GM21786 (cell line): ENCODE measurements at regions not wholly inside any gene's neighbourhood (a gene's known extent, or its start where the extent isn't known, plus 50 kb on each side); places are given as distances from the start of the nearest gene placed in this dataset.

Experiments
- ATAC-seq: cut with Tn5 transposase; IDR thresholded peaks from one replicate; pipeline ENCODE4 v1.9.1; 2021; ENCODE audit not compliant: unreplicated experiment

- ATAC-seq: no peak
Measured at GRCh38 chr20:60359010-60359409, 400.8 kb downstream of the CDH26 start.

- no peak for ATAC-seq
Measured at GRCh38 chr20:60361761-60362395, 403.7 kb downstream of the CDH26 start.

GRCh38 chr20:60362531-60362930, 404.3 kb downstream of the CDH26 start:
- no peak for ATAC-seq

- no peak for ATAC-seq
Measured at GRCh38 chr20:60363698-60364097, 405.5 kb downstream of the CDH26 start.

- no peak for ATAC-seq
Measured at GRCh38 chr20:60365064-60365666, 406.9 kb downstream of the CDH26 start.

GRCh38 chr20:60365882-60366281, 407.7 kb downstream of the CDH26 start:
- ATAC-seq: no peak

- no peak for ATAC-seq
Measured at GRCh38 chr20:60371384-60371783, 413.2 kb downstream of the CDH26 start.

- no peak for ATAC-seq
Measured at GRCh38 chr20:60372275-60372674, 414.1 kb downstream of the CDH26 start.

DNA sequence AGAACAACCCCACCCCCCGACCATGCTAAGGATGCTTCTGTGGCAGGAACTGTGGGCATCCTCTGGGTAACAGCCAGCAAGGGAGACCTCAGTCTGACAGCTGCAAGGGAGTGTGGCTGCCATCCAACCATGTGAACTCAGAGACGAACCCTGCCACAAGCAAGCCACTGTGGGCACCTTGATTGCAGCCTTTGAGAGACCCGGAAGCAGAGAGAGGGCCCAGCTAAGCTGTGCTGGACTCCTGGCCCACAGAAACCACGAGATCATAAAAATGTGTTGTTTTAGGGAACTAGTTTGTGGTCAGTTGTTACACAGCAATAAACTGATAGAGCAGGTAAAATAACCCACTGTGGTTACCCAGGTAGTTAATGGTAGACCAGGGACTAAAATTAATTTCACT, 414.6 kb downstream of the CDH26 start:
- no peak for ATAC-seq

GRCh38 chr20:60378620-60379019, 420.4 kb downstream of the CDH26 start:
- ATAC-seq: no peak

DNA sequence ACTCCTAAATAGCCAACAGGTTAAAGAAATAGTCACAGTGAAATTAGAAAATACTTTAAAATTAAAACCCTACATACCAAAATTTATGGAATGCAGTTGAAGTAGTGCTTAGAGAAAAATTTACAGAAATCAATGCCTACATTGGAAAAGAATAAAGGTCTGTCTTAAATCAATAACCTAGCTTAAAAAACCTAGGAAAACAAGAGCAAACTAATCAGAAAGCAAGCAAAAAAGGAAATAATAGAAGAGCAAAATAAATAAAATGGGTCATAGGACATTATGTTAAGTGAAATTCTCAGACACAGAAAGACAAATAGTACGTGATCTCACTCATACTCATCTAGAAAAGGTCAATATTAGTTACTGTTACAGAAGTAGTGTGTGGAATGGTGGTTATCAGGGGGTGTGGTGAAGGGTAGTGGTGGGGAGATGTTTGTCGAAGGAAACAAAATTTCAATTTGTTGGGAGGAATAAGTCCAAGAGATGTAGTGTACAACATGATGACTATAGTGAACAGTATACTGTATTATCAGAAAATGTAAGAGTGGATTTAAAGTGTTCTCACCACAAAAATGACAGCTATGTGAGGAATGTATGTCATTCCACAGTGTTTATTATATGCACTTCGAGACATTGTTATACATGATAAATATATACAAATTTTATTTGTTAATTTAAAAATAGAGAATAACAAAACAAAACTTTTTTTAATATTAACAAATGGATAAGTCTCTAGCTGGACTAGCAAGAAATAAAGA, 423.6 kb downstream of the CDH26 start:
- ATAC-seq: no peak

- ATAC-seq: no peak
Measured at GRCh38 chr20:60389441-60389840, 431.2 kb downstream of the CDH26 start.

- no peak for ATAC-seq
Measured at GRCh38 chr20:60389882-60390281, 431.7 kb downstream of the CDH26 start.

DNA sequence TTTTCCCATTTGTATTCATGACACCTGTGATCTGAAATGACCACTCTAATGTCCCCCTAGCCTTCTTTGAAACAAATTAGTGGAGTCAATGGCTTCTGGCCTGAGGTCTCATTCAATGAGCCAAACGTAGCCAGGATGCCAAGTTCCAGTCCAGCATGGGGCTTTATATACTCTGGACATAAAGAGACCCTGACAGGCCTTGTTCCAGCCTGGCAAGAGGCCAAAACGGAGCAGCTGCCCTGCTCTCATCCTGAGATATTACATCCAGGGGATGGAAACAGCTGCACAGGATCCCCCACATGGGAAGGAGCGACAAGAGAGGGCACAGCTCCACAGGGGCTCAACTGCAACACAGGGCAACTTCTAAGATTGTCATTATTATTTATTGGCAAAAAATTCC, 437.8 kb downstream of the CDH26 start:
- no peak for ATAC-seq

GRCh38 chr20:60400567-60400966, 442.3 kb downstream of the CDH26 start:
- no peak for ATAC-seq

DNA sequence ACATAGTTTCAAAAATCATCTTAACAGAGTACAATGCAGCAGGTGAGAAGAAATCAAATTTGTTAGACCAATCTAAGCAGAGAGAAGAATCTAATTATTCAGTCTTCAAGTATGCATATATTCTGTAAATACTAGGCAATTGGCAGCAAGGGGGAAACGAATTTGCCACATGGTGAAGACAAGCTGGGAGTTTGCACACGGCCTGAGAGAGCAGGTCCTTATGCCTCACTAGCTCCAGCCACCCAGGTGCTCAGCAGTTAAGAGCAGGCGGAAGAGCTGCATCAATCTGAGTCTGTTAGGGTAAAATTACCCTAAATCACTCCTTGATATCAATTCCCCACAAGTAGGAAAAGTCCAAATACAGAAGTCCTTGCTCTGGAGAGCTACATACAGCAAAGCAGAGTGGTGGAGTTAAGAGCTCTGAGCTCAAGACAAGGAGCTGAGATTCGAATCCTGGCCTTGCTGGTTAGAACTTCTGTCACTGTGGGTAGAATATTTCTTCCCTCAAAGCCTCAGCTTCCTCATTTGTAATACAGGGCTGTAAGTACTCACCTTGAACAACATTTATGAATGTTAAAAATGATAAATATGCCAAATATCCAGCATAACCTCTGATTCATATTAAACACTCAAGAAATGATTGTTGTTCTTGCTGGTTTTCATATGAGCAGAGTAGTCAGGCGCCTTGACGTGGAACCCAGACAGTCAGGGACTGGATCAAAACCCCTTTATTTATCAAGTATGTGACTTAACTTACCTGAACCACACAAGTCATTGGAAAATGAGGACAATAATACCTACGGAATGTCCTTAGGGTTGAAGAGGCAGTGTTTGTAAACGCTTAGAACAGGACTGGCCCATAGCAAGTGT, 444.2 kb downstream of the CDH26 start:
- no peak for ATAC-seq

GRCh38 chr20:60403105-60403741, 445.0 kb downstream of the CDH26 start:
- ATAC-seq: no peak

- no peak for ATAC-seq
Measured at GRCh38 chr20:60407011-60407771, 449.0 kb downstream of the CDH26 start.

DNA sequence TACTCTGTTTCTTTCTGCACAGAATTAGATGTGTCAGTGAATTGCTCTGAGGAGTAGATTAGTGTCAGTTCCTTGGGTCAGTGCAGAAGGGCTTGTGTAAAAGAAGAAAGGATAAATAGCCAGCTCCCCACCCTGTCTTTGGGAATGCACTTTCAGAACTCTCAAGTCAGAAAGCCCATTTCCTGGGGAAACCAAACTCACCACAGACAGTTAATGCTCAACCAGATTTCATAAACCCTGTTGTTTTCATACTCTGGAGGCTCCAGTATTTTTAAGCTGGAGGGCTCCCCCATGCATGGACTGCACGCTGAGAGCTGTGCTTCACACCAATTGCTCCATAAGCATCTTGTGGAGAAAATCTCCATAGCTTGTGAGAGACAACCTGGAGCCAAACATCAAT, 449.7 kb downstream of the CDH26 start:
- ATAC-seq: no peak

DNA sequence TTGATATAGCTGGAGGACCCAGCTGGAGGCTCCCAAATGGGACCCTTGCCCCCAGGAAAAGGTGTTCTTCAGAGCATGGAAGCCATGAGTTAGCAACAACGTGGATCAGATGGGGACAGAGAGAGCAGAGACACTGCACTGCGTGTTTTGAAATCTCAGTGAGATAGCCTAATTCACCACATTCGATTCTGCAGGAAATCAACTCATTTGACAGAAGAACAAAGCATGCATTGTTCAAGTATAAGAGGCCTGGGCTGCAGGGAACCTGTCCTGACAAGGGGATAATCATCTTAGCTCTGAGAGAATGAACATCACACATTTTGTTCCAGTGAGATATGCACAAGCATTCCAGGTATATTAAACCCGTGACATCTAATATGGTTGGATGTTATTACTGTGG, 450.2 kb downstream of the CDH26 start:
- no peak for ATAC-seq
